GM23338 (cell line): ENCODE measurements at regions not wholly inside any gene's neighbourhood (a gene's known extent, or its start where the extent isn't known, plus 50 kb on each side); places are given as distances from the start of the nearest gene placed in this dataset.

Experiments
- ATAC-seq: fragments of 200-7000 bp; cut with Tn5 transposase; 3 replicates; pipeline ENCODE4 v1.9.1; 2020
- DNase-seq: peaks from one replicate; pipeline ENCODE4 v3.0.0-alpha.2; 2015; ENCODE audit warnings: low spot score
- H2AFZ ChIP-seq: fragments of 200-600 bp; sonication (generic); 2 replicates; pipeline ENCODE4 v1.8.0; 2016; ENCODE audit warnings: antibody characterized with exemption, mild to moderate bottlenecking, moderate library complexity
- H3F3A ChIP-seq: fragments of 200-600 bp; sonication (generic); replicated peaks from 2 replicates; pipeline ENCODE4 v1.8.0; 2017; ENCODE audit warnings: antibody characterized with exemption, mixed run types, low read depth
- H3K27ac ChIP-seq: fragments of 200-600 bp; sonication (generic); 2 replicates; pipeline ENCODE4 v1.6.1; 2016; ENCODE audit warnings: low read depth
- H3K27me3 ChIP-seq: fragments of 200-600 bp; sonication (generic); 2 replicates; pipeline ENCODE4 v1.8.0; 2016; ENCODE audit warnings: mild to moderate bottlenecking, mixed run types, moderate library complexity; ENCODE audit not compliant: insufficient read depth
- H3K36me3 ChIP-seq: fragments of 200-600 bp; sonication (generic); 2 replicates; pipeline ENCODE4 v1.8.0; 2016; ENCODE audit warnings: mild to moderate bottlenecking; ENCODE audit not compliant: insufficient read depth
- H3K4me1 ChIP-seq: fragments of 200-600 bp; sonication (generic); 2 replicates; pipeline ENCODE4 v1.8.0; 2016; ENCODE audit warnings: mild to moderate bottlenecking, moderate library complexity; ENCODE audit not compliant: insufficient read depth
- H3K4me2 ChIP-seq: fragments of 200-600 bp; sonication (generic); 2 replicates; pipeline ENCODE4 v1.7.1; 2017; ENCODE audit warnings: mixed run types
- H3K4me3 ChIP-seq: fragments of 200-600 bp; sonication (generic); 2 replicates; pipeline ENCODE4 v1.6.1; 2016; ENCODE audit warnings: mixed run types
- H3K79me2 ChIP-seq: fragments of 200-600 bp; sonication (generic); replicated peaks from 2 replicates; pipeline ENCODE4 v1.8.0; 2017; ENCODE audit warnings: mild to moderate bottlenecking; ENCODE audit not compliant: insufficient read depth
- H3K9me2 ChIP-seq: fragments of 200-600 bp; sonication (generic); 2 replicates; pipeline ENCODE4 v1.8.0; 2017; ENCODE audit not compliant: insufficient read depth
- H4K20me1 ChIP-seq: fragments of 200-600 bp; sonication (generic); replicated peaks from 2 replicates; pipeline ENCODE4 v1.8.0; 2017; ENCODE audit warnings: mild to moderate bottlenecking; ENCODE audit not compliant: insufficient read depth
- H3K27ac Mint-ChIP-seq: 2 replicates; pipeline ENCODE4 v1.8.0; 2020; ENCODE audit warnings: inconsistent platforms, mild to moderate bottlenecking, moderate library complexity, mixed read lengths
- H3K27me3 Mint-ChIP-seq: 3 replicates; pipeline ENCODE4 v1.8.0; 2022; ENCODE audit warnings: low read depth, mild to moderate bottlenecking, moderate library complexity, mixed read lengths, inconsistent platforms; ENCODE audit not compliant: insufficient read depth, poor library complexity
- H3K36me3 Mint-ChIP-seq: 3 replicates; pipeline ENCODE4 v1.8.0; 2021; ENCODE audit warnings: low read depth, mild to moderate bottlenecking, inconsistent platforms, moderate library complexity, mixed read lengths
- H3K4me1 Mint-ChIP-seq: 3 replicates; pipeline ENCODE4 v1.8.0; 2020; ENCODE audit warnings: mild to moderate bottlenecking, inconsistent platforms, mixed read lengths
- H3K4me3 Mint-ChIP-seq: 3 replicates; pipeline ENCODE4 v1.8.0; 2021; ENCODE audit warnings: moderate library complexity, mild to moderate bottlenecking, inconsistent platforms, mixed read lengths
- H3K9me3 Mint-ChIP-seq: 3 replicates; pipeline ENCODE4 v1.8.0; 2020; ENCODE audit warnings: moderate library complexity, mild to moderate bottlenecking, inconsistent platforms, mixed read lengths
- CREB1 ChIP-seq: fragments of 250-450 bp; sonication (Bioruptor Pico); IDR thresholded peaks from 2 replicates; pipeline ENCODE4 v1.5.0; 2020; ENCODE audit warnings: low read depth, mild to moderate bottlenecking, moderate library complexity
- CTCF ChIP-seq, 2 experiments: fragments of 200-600 bp in 1 of 2; sonication (generic) in 1 of 2; conservative IDR thresholded peaks; 2 replicates each; pipeline versions ENCODE4 v1.5.1 to v1.6.1; 2016 to 2017; ENCODE audit warnings: antibody characterized with exemption in 2 of 2, low read depth in 2 of 2, mild to moderate bottlenecking in 2 of 2, moderate library complexity in 1 of 2
- ETS1 ChIP-seq: IDR thresholded peaks from 2 replicates; pipeline ENCODE4 v1.6.1; 2016; ENCODE audit warnings: antibody characterized with exemption
- EZH2 ChIP-seq: fragments of 200-600 bp; sonication (generic); IDR thresholded peaks from one replicate; pipeline ENCODE4 v1.8.0; 2017; ENCODE audit warnings: antibody characterized with exemption, mild to moderate bottlenecking, low read depth; ENCODE audit not compliant: unreplicated experiment
- EZH2phosphoT487 ChIP-seq: fragments of 200-600 bp; sonication (generic); IDR thresholded peaks from one replicate; pipeline ENCODE4 v1.8.1; 2018; ENCODE audit warnings: antibody characterized with exemption; ENCODE audit not compliant: unreplicated experiment
- NANOG ChIP-seq: IDR thresholded peaks from 2 replicates; pipeline ENCODE4 v1.6.1; 2016; ENCODE audit warnings: antibody characterized with exemption, borderline replicate concordance
- POLR2AphosphoS5 ChIP-seq: IDR thresholded peaks from 2 replicates; pipeline ENCODE4 v1.6.1; 2016; ENCODE audit warnings: antibody characterized with exemption, low read depth
- REST ChIP-seq: IDR thresholded peaks from one replicate; pipeline ENCODE4 v1.6.1; 2018; ENCODE audit warnings: antibody characterized with exemption; ENCODE audit not compliant: unreplicated experiment
- ZNF114 ChIP-seq: fragments of 250-450 bp; sonication (Bioruptor Pico); IDR thresholded peaks from 2 replicates; pipeline ENCODE4 v1.5.0; 2020; ENCODE audit warnings: mild to moderate bottlenecking, moderate library complexity
- ZNF331 ChIP-seq: fragments of 250-450 bp; sonication (Bioruptor Pico); IDR thresholded peaks from 2 replicates; pipeline ENCODE4 v1.5.0; 2020; ENCODE audit warnings: low read depth, mild to moderate bottlenecking, moderate library complexity
- ZNF462 ChIP-seq: fragments of 250-450 bp; sonication (Bioruptor Pico); IDR thresholded peaks from 2 replicates; pipeline ENCODE4 v1.5.0; 2020; ENCODE audit warnings: mild to moderate bottlenecking, moderate library complexity

GRCh38 chr4:33886356-33886755 lies 2358.0 kb downstream of the ARAP2 start (continued):
- no peak for TF ChIP-seq ZNF462
- no peak for TF ChIP-seq ETS1

DNA sequence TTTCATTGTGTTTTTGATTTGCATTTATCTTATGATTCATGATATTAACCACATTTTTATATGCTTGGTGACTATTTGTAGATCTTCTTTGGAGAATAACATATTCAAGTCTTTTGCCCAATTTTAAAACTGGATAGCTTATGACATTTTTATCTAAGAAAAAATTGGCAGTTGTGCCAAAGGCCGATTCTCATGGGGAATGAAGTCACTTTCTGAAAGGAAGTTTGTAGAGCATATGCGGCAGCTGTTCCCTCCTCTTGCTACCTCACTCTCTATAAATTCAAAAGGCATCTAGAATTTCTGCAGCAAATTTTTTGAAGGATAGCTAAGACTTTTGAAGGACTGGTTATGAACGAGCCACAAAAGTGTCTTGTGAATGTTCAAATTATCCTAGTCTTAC lies 2353.5 kb downstream of the ARAP2 start:
- Histone ChIP-seq H3K27ac (no peak overlapping the region), H2AFZ (no peak overlapping the region), H4K20me1 (no peaks in the 10 kb centered on the region), H3K4me3 (no peak overlapping the region), H3K4me1 (no peaks in the 10 kb centered on the region), H3K27me3 (no peaks in the 10 kb centered on the region), H3K79me2 (no peaks in the 10 kb centered on the region), H3K9me2 (peaks cover 6% of the 10 kb centered on the region), H3K36me3 (no peaks in the 10 kb centered on the region), H3F3A (no peaks in the 10 kb centered on the region), H3K4me2 (no peak overlapping the region)
- no peak for DNase-seq
- no peaks in the 10 kb centered on the region for H3K27me3 Mint-ChIP-seq
- H3K27ac Mint-ChIP-seq, result no peak overlapping the region
- ATAC-seq, result no peak
- H3K9me3 Mint-ChIP-seq, result no peaks in the 10 kb centered on the region
- no peaks in the 10 kb centered on the region; the same call in 2 of the 3 replicates for H3K36me3 Mint-ChIP-seq
- no peaks in the 10 kb centered on the region for H3K4me1 Mint-ChIP-seq
- H3K4me3 Mint-ChIP-seq, result no peak overlapping the region
- no peak for TF ChIP-seq CTCF (conservative IDR thresholded peaks at IDR 0.05; ENCODE audit: low read depth in 2 of 2)
- no peak for TF ChIP-seq ZNF114 (CRISPR knock-in tag)
- no peak for TF ChIP-seq CREB1 (CRISPR knock-in tag)
- no peak for TF ChIP-seq REST
- no peak for TF ChIP-seq EZH2phosphoT487
- TF ChIP-seq ZNF331, result no peak
- no peak for TF ChIP-seq EZH2
- TF ChIP-seq POLR2AphosphoS5, result no peak
- TF ChIP-seq NANOG, result no peak
